NCI-H446 (cell line): ENCODE measurements at regions not wholly inside any gene's neighbourhood (a gene's known extent, or its start where the extent isn't known, plus 50 kb on each side); places are given as distances from the start of the nearest gene placed in this dataset.
"Not testable (repeated sequence)": the region's sequence is repeated elsewhere in the genome, so short reads cannot be mapped to it uniquely, and the experiment has no call there.

Experiments used
- DNase-seq, 2 experiments: peaks; one replicate each; lab custom pipeline; 2025; lab: John Stamatoyannopoulos, UW

DNA sequence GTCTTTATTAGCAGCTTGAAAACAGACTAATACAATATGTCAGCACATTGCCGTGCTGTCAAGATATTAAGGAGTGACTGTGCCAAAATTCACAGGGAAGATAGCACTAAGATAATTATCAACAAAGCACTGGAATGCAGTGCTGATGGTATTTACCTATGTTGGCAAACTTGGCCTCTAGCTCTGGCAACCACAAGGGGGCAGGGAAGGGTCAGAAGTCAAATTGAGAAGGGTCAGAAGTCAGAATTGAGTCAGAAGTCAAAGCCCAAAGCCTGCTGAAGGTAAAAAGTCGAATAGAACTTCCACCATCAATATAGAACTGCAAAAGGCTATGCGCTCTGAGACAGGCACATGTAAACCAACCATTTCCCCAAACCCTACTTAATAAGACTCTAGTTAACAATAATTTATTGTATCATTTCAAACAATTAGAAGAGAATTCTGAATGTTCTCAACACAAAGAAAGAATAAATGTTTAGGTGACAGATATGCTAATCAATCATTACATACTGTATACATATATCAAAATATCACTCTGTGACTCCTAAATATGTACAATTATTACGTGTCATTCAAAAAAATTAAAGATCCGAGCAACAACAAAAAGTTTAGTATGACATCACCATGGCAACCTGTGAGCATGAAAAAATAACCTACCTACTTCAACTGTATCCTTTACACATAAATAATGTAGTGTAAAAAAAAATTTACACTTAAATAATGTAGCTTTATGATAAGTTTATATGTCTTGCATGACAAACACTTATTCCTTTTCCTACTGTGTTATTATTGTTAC is 916.1 kb downstream of the KCNJ2 start:
- peak in 1 of 2 experiments; percentile 18 for DNase-seq

GRCh38 chr17:71089431-71089830 is 920.1 kb downstream of the KCNJ2 start:
- no peak for DNase-seq

DNA sequence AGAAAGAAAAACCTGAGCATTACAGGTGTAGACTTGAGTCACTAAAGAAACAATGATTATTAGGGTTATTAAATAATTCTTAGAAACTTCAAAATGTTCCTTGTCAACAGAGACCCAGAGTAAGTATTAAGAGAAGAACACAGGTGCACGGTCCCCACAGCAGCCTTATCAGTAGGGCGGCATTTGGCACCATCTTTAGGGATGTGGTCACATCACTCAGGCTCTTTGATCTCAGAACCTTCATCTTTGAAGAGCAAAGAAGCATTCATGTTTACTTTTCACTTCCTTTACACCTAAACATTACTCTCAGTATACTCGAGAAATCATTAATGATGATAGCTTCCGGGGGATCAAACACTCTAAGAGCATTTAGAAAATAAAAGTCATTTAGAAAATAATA is 928.7 kb downstream of the KCNJ2 start:
- DNase-seq, result no peak

DNA sequence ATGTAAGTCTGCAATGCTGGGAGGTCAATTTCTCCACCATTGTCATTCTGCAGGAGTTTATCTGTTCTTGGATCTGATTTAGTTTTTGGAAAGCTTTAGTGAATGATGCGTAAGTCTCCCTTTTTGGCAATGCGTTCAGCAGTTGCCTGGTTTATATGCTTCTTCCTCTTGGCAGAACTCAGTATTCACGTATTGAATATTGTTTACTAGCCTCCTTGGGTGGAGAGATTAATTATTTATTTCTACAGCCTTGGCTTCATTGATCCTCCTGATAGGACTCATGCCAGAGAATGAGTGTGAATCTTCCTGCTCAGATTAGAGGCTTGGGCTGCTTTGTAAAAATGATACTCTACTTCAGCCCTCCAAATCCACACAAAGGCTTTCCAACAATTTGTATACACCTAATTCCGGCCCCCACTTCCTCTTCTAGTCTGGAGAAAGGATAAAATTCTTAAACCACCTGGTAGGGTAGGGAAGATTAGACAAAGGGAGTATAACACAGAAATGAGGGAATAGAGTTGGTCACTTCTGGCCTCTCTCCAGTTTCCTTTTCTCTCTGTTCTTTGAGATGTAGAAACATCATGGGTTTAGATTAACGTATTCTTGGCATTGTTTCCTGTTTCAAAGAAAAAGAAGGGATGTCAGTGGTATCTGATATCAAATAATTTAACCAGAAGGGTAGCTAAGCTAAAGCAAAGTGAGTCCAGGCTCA is 929.8 kb downstream of the KCNJ2 start:
- DNase-seq, result peak in 1 of 2 experiments; percentile 2

- no peak for DNase-seq
Observed at GRCh38 chr17:71102777-71103176, 933.4 kb downstream of the KCNJ2 start.

- no peak for DNase-seq
Observed at GRCh38 chr17:71104225-71104624, 934.9 kb downstream of the KCNJ2 start.

DNA sequence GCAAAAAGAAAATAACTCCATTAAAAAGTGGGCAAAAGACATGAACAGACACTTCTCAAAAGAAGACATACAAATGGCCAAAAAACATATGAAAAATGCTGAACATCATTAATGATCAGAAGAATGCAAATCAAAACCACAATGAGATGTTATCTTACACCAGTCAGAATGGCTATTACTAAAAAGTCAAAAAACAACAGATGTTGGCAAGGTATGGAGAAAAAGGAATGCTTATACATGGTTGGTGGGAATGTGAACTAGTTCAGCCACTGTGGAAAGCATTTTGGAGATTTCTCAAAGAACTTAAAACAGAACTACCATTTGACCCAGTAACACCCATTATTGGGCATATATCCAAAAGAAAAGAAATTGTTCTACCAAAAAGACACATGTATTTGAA is 936.7 kb downstream of the KCNJ2 start:
- DNase-seq, result not testable (repeated sequence)

DNA sequence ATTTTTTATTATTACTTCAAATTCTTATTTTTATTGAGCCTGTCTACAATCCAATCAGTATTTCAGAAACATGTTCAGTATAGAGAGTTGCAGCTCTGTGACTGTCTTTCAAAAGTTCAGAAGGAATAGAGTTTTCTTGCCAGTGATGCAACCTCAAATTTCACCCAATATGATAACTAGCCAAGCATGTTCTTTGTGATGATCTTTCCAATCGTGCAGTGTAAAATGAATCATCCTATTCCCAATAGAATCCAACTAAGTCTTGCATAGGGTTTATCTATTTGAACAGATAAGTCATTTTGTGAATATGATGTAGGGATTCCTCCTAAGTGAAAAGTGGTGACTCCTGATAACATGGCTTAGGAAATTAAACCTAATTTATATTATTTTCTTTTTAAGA is 937.8 kb downstream of the KCNJ2 start:
- no peak for DNase-seq

- DNase-seq, result no peak
Observed at GRCh38 chr17:71109697-71110096, 940.4 kb downstream of the KCNJ2 start.

- no peak for DNase-seq
Observed at GRCh38 chr17:71110326-71110725, 941.0 kb downstream of the KCNJ2 start.

DNA sequence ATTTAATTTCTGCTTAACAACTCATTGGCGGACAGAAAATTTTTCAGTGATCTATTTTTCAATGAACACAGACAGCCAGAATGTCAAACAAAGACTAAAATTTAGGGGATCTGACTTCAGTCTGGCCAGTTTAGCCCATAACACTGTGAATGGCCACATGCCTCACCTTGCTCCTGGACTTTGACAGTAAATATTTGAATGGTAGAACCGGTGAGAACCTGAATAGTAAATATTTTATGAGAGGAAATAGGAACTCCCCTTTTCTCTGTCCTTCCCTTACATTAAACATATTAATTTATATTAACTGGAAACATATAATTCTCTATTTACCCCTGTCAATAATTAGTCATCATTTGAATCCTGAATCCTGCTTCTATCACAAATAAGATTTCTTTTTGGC is 942.1 kb downstream of the KCNJ2 start:
- no peak for DNase-seq

DNA sequence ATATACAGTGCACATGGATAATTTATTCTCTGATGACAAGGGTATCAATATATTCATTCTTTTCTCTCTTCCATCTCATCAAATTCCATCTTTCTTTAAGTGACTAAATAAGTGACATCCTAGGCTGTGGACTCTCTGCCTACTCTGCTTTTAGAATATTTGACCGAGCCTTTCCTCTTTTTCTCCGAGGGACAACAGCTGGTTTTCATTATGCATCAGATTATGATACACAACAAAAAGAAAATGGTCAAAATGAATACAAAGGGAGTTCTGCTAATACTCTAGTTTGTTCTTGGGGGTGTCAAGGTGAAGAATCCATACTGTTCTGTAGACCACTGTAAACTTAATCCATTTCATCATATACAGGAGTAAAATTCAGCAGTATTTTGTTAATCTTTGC is 942.6 kb downstream of the KCNJ2 start:
- DNase-seq, result no peak

- no peak for DNase-seq
Observed at GRCh38 chr17:71113347-71113746, 944.0 kb downstream of the KCNJ2 start.

DNA sequence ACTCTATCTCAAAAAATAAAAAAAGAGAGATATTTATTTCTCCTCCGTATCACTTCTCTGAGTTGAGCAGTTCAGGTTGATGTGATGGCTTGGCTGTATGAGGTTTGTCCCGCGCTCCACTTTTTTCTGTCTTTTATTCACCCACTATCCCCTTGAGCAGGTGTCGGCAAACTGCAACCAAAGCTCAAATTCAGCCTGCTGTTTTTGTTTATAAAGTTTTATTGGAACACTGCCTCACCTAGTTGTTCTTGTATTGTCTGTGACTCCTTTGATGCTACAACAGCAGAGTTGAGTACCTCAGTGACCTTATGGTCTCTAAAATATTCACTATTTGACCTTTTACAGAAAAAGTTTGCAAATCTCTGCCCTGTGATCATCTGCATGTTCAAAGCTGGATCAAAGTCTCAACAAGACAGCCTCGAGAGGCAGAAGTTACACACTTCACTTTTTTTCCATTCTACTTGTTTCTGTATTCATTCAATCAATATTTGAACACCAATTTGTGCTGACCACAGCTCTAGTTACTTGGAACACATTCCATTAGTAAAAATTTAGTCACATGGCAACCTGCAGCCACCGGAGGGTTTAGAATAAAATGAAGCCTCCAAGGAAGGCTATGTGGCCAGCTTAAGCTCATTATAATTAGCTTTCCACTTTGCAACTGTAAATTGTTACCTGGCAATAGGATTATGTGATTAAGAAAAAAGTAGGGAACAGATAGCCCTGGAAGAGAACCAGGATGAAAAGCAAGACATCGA is 945.8 kb downstream of the KCNJ2 start:
- no peak for DNase-seq

- no peak for DNase-seq
Observed at GRCh38 chr17:71115669-71115972, 946.3 kb downstream of the KCNJ2 start.

DNA sequence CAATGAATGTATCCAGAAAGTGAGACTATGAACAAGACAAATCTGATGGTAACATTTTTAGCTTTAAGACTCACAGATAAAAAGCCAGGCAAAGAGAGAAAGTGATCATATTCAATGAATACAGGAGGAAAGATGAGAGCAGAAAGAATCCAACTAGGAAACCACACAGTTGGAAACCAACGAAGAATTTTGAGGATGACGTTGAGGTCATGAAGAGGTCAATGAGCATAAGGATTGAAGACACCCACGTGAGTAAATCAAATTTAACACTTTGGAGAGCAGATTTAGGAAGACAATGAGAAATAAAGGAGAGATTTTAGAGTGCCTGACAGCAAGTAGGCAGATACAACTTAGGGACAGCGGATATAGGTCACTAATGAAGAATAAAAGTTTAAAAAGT is 948.1 kb downstream of the KCNJ2 start:
- no peak for DNase-seq

DNA sequence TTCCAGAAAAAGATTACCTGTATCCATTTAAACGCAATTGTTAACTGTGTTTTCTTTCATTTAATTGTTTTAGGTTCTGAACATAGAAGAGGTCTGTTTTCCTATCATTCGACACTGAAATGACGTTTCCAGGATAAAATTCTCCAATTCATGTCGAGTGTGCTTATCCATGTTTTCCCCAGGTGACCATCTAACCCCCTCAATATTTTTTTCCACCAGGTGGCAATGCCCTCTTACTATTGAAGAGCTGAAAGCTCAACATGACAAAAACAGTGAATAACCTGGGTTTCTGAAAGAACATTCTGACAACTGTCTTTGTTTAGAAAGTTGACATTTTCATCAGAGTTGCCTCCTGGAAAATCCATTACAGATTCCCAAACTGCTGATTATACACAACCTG is 948.7 kb downstream of the KCNJ2 start:
- peak in 1 of 2 experiments; percentile 39 for DNase-seq

DNA sequence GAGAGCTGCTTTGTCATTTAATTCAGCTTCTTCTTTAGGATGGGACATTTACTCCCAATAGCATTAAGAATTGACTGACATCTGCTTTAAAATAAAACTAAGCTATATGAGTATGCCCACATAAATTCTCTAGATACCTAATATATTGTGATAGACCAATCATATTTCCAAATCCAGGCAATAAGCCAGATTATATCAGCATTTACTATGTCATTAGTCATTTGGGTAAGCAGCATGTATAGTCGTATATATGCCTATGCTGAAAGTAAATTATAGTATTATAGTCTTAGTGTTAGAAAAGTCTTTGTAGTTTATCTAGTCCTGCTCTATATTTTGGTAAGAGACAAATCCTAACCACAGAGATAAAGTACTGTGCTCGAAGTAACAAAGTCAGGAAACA is 958.1 kb downstream of the KCNJ2 start:
- no peak for DNase-seq

DNA sequence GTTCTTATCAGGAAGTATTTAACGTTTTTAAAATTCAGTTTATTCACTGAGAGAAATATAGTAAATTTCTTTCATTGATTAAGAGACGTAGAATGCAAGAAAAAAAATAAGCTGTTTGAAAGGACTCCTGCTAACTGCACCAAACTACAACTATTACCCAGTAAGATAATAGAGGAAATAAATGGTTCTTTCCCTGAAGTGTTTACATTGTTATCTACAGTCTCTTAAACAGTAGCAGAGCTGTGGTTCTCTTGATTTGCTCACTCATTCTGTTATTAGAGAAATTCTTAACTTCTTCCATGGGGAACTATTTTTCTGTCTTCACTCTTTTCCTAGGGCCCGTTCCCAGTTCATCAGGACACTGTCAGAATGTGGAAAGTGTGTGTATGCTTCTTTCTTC is 973.0 kb downstream of the KCNJ2 start:
- DNase-seq, result no peak

DNA sequence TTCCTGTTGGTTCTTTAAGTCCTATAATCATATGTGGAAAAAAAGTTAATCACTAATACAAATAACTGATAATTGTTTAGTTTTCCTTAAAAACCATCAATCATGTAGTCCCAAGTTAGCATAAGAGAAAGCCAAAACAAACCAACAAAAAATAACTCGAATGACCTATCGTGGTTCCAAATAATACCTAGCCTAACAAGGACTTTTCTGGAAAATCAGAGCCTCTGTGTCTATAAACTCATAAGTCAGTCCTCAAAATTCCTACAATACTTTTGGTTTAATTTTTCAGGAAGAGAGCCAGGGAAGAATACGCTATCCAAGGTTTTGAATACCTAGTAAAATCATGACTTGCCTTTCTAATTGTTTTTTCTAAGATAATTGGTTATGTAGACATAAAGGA is 975.3 kb upstream of the SOX9 start:
- no peak for DNase-seq

- DNase-seq, result no peak
Observed at GRCh38 chr17:71147906-71148305, 972.9 kb upstream of the SOX9 start.

- no peak for DNase-seq
Observed at GRCh38 chr17:71149607-71150006, 971.2 kb upstream of the SOX9 start.

DNA sequence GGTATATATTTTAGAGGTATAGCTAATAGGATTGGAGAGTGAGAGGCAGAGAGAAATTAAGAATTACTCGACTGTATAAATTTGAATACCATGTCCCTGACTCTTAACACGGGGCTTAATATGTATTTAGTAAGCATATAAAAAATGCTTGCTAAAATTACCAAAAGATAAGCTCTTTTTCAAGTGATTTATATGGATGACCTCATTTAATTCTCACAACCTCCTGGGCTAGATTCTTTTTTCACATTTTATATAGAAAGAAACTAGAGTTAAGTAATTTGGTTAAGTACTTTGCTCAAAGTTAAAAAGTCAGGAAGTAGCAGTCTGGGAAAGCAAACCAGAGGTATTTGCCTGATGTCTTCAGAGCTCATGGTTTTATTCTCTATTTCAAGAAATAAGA is 963.5 kb upstream of the SOX9 start:
- DNase-seq, result no peak
